ENCODE measurements at regions not wholly inside any gene's neighbourhood (a gene's known extent, or its start where the extent isn't known, plus 50 kb on each side); places are given as distances from the start of the nearest gene placed in this dataset.
"Not testable (repeated sequence)": the region's sequence is repeated elsewhere in the genome, so short reads cannot be mapped to it uniquely, and the experiment has no call there.

GRCh38 chr14:71765505-71765904 lies 166.7 kb upstream of the RGS6 start:
- Histone ChIP-seq H3K27ac (ENCODE audit: low read depth in 2 of 2, low read length in 2 of 2) (no peak overlapping the region), H3K27me3 (ENCODE audit: control insufficient read depth, insufficient read depth, low read length) (no peaks in the 10 kb centered on the region), H3K4me1 (ENCODE audit: control insufficient read depth in 2 of 3, insufficient read depth in 2 of 3, low read depth in 1 of 3, low read length in 3 of 3) (no peaks in the 10 kb centered on the region), H3K9ac (ENCODE audit: low read length in 3 of 3) (no peak overlapping the region), H3K9me3 (ENCODE audit: control insufficient read depth in 2 of 3, insufficient read depth in 1 of 3, low read length in 3 of 3) (peaks cover 0 to 7% (median 0%) of the 10 kb centered on the region in 3 donors), H3K4me3 (ENCODE audit: low read length in 3 of 3) (no peak overlapping the region), H3K36me3 (ENCODE audit: control insufficient read depth in 2 of 3, insufficient read depth in 3 of 3, low read length in 3 of 3) (no peaks in the 10 kb centered on the region)
- no peak for TF ChIP-seq CTCF (IDR thresholded peaks at IDR 0.05; ENCODE audit: borderline replicate concordance, extremely low read depth, insufficient read depth)
- FAIRE-seq (no peak), DNase-seq (no peak)
- intact Hi-C loops (cut with DNase I): no loop called here

DNA sequence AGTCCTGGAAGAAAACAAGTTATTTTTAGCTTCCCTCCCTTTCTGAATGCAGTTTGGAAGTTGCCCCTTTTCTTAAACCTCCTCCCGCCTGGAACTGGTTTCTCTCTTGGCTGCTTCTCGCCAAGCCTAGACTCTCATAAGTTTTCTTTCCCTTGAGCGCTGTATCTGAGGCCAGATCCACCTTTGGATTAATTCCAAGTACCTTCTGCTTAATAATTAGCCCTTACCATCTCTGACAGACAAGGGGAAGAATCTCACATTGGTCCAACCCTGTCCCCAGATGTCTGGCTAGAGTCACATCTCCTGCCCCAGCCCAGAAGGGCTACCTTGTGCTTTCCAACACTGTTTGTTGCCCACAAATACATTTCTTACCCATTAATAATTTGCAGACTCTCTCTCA lies 161.8 kb upstream of the RGS6 start:
- FAIRE-seq (no peak), DNase-seq (no peak)
- H3K4me1 ChIP-seq (ENCODE audit: control insufficient read depth in 2 of 3, insufficient read depth in 2 of 3, low read depth in 1 of 3, low read length in 3 of 3): no peaks in the 10 kb centered on the region
- no peak overlapping the region for H3K27ac ChIP-seq (ENCODE audit: low read depth in 2 of 2, low read length in 2 of 2)
- no peak overlapping the region for H3K4me3 ChIP-seq (ENCODE audit: low read length in 3 of 3)
- H3K36me3 ChIP-seq (ENCODE audit: control insufficient read depth in 2 of 3, insufficient read depth in 3 of 3, low read length in 3 of 3): no peaks in the 10 kb centered on the region
- H3K9ac ChIP-seq (ENCODE audit: low read length in 3 of 3): no peak overlapping the region
- no peak for TF ChIP-seq CTCF (IDR thresholded peaks at IDR 0.05; ENCODE audit: borderline replicate concordance, extremely low read depth, insufficient read depth)
- H3K9me3 ChIP-seq (ENCODE audit: control insufficient read depth in 2 of 3, insufficient read depth in 1 of 3, low read length in 3 of 3): no peaks in the 10 kb centered on the region
- intact Hi-C loops (cut with DNase I): no loop called here
- no peaks in the 10 kb centered on the region for H3K27me3 ChIP-seq (ENCODE audit: control insufficient read depth, insufficient read depth, low read length)

DNA sequence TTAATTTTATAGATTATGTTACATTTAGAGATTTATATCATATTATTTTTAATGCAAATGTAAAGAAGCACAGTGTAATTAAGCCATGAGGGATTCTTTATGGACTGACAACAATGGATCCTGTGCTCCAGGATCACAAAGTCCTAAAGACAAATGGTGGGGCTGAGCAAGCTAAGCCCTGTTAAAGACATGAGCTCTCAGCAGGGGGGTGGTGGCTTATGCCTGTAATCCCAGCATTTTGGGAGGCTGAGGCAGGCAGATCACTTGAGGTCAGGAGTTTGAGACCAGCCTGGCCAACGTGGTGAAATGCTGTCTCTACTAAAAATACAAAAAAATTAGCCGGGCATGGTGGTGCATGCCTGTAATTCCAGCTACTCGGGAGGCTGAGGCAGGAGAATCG lies 160.8 kb upstream of the RGS6 start:
- H3K9ac ChIP-seq (ENCODE audit: low read length in 3 of 3); H3K9me3 ChIP-seq (ENCODE audit: control insufficient read depth in 2 of 3, insufficient read depth in 1 of 3, low read length in 3 of 3); FAIRE-seq; H3K4me1 ChIP-seq (ENCODE audit: control insufficient read depth in 2 of 3, insufficient read depth in 2 of 3, low read depth in 1 of 3, low read length in 3 of 3); intact Hi-C loops (cut with DNase I); H3K27me3 ChIP-seq (ENCODE audit: control insufficient read depth, insufficient read depth, low read length); DNase-seq; H3K36me3 ChIP-seq (ENCODE audit: control insufficient read depth in 2 of 3, insufficient read depth in 3 of 3, low read length in 3 of 3); H3K27ac ChIP-seq (ENCODE audit: low read depth in 2 of 2, low read length in 2 of 2); H3K4me3 ChIP-seq (ENCODE audit: low read length in 3 of 3): not testable (repeated sequence)

- intact Hi-C loops (cut with DNase I); H3K27me3 ChIP-seq (ENCODE audit: control insufficient read depth, insufficient read depth, low read length); H3K36me3 ChIP-seq (ENCODE audit: control insufficient read depth in 2 of 3, insufficient read depth in 3 of 3, low read length in 3 of 3); H3K4me3 ChIP-seq (ENCODE audit: low read length in 3 of 3); H3K9me3 ChIP-seq (ENCODE audit: control insufficient read depth in 2 of 3, insufficient read depth in 1 of 3, low read length in 3 of 3); H3K4me1 ChIP-seq (ENCODE audit: control insufficient read depth in 2 of 3, insufficient read depth in 2 of 3, low read depth in 1 of 3, low read length in 3 of 3); H3K9ac ChIP-seq (ENCODE audit: low read length in 3 of 3); FAIRE-seq; H3K27ac ChIP-seq (ENCODE audit: low read depth in 2 of 2, low read length in 2 of 2); DNase-seq: not testable (repeated sequence)
Measured at GRCh38 chr14:71771996-71772395, 160.2 kb upstream of the RGS6 start.

Data from kidney (tissue), 13 donors.